HG03354 (cell line): ENCODE measurements at regions not wholly inside any gene's neighbourhood (a gene's known extent, or its start where the extent isn't known, plus 50 kb on each side); places are given as distances from the start of the nearest gene placed in this dataset.

Experiments used
- ATAC-seq: cut with Tn5 transposase; IDR thresholded peaks from one replicate; pipeline ENCODE4 v1.9.1; 2021; ENCODE audit warnings: mild to moderate bottlenecking; ENCODE audit not compliant: unreplicated experiment, poor library complexity, severe bottlenecking

GRCh38 chr4:30399476-30399875 is 320.7 kb upstream of the PCDH7 start:
- no peak for ATAC-seq

- no peak for ATAC-seq
These were observed 317.9 kb upstream of the PCDH7 start for GRCh38 chr4:30402276-30402675.

DNA sequence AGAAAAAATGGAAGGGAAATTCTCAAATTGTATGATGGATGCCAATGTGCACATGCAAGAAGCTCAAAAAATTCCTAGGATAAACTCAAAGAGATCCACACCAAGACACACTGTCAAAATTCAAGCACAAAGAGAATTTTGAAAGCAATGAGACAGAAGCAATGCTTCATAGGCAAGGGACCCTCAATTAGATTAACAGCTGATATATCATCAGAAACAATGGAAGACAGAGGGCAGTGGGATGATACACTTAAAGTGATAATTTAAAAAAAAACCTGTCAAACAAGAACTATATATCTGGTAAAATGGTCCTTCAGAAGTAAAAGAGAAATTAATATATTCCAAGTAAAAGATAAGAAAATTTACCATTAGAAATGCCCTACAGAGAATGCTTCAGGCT is 306.3 kb upstream of the PCDH7 start:
- no peak for ATAC-seq

DNA sequence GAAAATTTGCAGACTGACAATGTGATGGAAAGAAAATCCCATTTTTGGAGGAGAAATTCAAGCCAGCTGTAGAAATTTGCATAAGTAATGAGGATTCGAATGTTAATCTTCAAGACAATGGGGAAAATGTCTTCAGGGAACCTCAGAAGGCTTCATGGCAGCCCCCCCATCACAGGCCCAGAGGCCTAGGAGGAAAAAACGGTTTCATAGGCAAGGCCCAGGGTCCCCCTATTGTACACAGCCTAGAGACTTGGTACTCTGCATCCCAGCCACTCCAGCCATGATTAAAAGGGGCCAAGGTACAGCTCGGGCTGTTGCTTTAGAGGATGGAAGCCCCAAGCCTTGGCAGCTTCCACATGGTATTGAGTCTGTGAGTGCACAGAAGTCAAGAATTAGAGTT is 303.6 kb upstream of the PCDH7 start:
- ATAC-seq = no peak

GRCh38 chr4:30427932-30428331 is 292.2 kb upstream of the PCDH7 start:
- no peak for ATAC-seq

DNA sequence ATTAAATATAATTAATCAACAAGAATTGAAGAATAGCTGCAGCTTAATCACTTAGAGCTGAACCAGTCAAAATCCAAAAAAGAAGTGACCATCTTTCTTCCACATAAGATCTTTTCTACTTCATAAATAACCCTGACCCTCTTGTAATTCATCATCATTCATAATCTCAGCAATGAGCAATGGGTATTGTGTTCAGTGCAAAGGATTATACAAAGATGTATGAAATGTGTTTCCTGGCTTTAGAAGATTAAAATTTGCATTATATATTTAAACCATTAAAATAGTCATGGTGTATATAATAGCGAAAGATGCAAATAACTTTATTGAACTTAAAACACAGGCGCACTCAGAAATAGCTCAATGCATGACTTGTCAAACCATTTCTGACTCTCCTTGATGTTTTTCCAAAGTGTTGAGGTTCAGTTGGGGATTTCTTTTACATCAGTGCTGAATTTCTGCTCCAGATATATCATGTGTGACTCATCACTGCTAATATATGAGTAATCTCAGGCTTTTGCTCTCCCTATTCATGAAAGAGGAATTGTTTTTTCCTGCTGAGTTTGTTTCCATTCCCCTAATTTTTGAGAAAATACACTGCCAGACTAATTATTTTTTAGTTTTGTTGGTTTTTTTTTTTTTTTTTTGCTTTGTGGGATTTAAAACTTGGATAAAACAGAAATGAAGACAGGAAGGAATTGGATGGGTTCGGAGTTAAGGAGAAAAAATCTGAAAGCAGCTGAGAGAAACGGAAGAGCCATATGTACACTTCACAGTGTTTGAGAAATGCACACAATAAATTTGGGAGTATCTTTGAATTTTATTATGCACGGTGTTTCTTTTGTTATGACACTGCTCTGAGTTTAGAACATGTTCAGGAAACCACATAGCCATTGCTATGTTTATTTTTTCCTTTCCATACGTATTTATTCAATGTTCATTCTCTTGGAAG is 290.1 kb upstream of the PCDH7 start:
- ATAC-seq = no peak

GRCh38 chr4:30434656-30435055 is 285.5 kb upstream of the PCDH7 start:
- no peak for ATAC-seq

DNA sequence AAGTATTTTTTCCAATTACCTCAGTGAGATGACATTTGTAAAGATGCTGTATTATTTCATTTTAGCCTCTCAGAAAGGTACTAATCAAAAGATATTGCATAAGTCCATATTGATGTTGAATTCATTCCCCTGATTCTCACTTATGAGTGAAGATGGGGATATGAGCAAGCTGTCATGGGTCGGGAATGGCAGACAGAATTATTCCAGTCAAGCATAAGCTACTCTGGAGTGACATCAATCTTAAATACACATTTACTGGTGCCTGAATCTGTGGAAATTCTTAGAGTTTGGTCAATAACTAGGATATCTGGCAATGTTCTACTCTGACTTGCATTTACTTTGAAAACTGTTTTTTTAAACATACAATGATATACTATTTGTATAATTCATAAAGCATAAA is 283.8 kb upstream of the PCDH7 start:
- ATAC-seq = no peak

DNA sequence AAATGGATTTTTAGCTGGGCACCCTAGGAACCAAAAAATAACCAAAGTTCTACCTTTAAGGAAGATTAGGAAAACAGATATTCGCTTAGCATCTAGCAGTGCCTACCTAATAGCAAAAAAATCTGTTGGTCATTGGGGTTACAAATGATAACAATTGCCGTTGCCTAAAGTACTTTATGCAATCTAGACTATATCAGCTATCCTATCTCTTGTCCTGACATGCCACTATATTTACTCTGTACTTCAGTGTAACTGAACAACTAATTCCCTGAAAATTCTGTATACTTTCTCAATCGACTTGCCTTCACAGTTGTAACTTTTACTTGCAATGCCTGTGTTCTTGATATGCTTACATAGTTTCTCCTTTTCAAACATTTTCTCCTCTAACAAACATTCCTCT is 282.9 kb upstream of the PCDH7 start:
- no peak for ATAC-seq

DNA sequence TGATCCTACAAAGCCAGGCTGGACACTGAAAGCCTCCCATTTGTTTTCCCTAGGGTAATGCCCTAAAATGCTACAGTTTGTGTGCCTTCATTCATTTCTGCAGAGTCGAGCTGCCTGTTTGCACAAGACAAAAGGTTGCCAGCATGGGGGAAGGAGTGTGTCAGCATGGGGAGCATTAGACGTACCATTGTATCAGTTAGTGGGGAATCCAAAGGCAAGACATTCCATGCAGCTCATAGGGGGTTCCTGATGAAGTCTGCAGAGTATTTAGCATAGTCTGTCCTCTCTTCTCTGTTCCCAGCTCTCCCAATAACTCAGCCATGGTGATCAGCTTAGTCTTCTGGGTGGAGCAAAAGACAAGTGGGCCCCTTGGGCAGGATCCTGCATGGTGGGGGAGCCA is 276.9 kb upstream of the PCDH7 start:
- ATAC-seq = no peak

DNA sequence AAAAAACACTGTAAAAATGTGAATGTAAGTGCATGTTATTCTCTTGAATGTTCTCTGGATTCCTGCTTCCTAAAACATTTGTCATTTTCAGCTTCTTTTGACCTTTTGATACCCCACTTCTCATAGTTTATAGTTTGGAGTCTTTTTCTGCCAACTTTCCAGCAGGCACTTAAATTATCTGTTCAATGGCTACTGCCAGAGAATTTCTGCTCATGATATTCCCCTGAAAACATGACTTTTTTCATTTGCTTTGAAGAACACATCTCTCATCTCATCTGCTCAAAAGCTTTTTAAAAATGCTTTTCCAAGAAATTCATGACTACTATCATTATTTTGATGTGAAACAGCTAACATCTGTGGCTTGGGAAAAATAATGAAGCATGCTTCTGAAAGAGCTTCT is 269.7 kb upstream of the PCDH7 start:
- ATAC-seq = no peak

GRCh38 chr4:30454504-30454903 is 265.7 kb upstream of the PCDH7 start:
- ATAC-seq = no peak

DNA sequence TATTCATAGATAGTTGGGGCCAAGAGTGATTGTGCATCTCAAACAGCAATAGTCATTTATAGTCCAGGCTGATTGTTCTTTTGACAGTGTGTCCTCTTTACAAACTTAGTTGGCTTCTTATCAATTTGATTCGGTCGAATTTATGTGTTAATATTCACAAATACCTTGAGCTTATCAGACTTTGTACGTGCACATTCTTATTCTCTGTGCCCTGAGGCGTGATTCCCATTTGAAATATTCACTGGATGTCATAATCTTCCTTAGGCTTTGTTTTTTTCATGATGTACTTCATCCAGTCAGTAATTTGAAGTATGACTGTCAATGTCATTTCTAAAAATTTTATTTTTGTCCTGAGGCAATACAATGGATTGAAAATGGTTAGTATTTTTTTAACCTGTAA is 263.5 kb upstream of the PCDH7 start:
- ATAC-seq = no peak

GRCh38 chr4:30460818-30461217 is 259.4 kb upstream of the PCDH7 start:
- no peak for ATAC-seq

DNA sequence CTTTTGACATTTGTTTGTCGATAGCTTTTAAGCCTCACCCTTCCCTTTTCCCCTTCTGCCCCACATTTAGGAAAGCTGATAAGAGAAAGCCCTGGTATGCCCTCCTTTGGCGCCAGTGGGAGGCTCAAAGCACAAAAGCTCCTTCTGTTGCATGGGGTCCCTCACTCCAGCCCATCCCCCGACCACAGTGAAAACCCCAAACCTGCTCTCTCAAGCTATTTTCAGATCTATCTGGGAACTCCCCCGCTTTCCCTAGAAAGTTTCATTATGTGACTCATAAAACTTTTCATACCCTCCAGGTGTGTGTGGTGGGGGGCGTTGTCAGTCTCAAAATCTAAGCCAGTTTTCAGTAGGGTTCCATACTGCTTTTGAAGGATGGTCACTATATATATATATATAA is 259.0 kb upstream of the PCDH7 start:
- ATAC-seq = no peak

- no peak for ATAC-seq
These were observed 257.6 kb upstream of the PCDH7 start for GRCh38 chr4:30462445-30463090.

GRCh38 chr4:30471861-30472260 is 248.3 kb upstream of the PCDH7 start:
- no peak for ATAC-seq

DNA sequence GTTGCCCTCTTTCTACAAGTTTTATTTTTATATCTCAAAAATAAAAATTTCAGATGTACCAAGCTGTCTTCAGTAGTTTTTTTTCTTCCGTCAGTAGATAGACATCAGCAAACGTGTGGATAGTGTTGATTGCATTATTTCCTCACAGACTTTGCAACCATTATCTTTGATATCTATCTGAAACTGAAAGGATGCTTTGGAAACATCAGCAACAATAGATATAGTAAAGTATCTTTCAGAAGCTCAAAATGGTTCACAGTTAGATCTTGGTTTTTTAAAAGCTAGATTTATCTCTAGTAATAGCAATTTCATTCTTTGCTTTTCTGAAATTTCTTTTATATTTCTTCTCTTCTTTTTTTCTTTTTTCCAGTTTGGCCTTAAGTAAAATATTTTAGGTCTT is 246.9 kb upstream of the PCDH7 start:
- ATAC-seq = no peak

DNA sequence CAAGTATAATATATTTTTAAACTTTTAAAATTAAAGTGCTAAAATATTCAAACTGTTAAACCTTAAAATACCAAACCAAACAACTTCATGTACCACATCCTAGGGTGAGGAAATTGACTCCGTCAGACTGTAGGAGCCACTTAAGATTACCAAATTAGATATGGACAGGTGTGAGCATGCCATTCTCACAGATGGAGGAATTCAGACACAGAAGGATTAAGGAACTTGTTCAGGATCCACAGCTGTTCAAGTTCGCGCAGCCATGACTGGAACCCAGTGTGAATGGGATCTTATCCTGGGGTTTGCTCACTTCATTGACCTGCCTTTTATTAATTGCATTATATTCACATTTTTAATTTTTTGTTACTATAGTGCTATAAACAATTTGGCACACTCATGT is 224.9 kb upstream of the PCDH7 start:
- no peak for ATAC-seq

GRCh38 chr4:30495651-30496310 is 224.4 kb upstream of the PCDH7 start:
- no peak for ATAC-seq

- no peak for ATAC-seq
These were observed 208.4 kb upstream of the PCDH7 start for GRCh38 chr4:30511751-30512150.
